Caco-2 (cell line): ENCODE measurements at regions not wholly inside any gene's neighbourhood (a gene's known extent, or its start where the extent isn't known, plus 50 kb on each side); places are given as distances from the start of the nearest gene placed in this dataset.
"Not testable (repeated sequence)": the region's sequence is repeated elsewhere in the genome, so short reads cannot be mapped to it uniquely, and the experiment has no call there.

Experiments
- BruUV-seq: library from RNA; stranded (reverse); fragments of 400-500 nt; replicated peaks from 2 replicates; lab custom pipeline; 2021; lab: Mats Ljungman, UMichigan
- CTCF ChIA-PET: fragments of 300-600 bp; sonication (Branson Sonifier 250); formaldehyde crosslinking; loops from one replicate; lab custom pipeline; 2022; ENCODE audit warnings: antibody characterized with exemption; lab: Charles Lee
- POLR2A ChIA-PET: fragments of 300-600 bp; sonication (Branson Sonifier 250); formaldehyde crosslinking; loops from one replicate; lab custom pipeline; 2022; ENCODE audit warnings: antibody characterized with exemption; lab: Charles Lee
- DNase-seq, 2 experiments: peaks; one replicate each; pipeline versions ENCODE4 v3.0.0 to v3.0.0-alpha.2; 2020 to 2022
- H3K27me3 ChIP-seq: replicated peaks from 2 replicates; pipeline ENCODE4 v1.6.0; 2011; ENCODE audit warnings: low read length; ENCODE audit not compliant: control insufficient read depth, insufficient read depth
- H3K36me3 ChIP-seq: 2 replicates; pipeline ENCODE4 v1.5.1; 2011; ENCODE audit warnings: low read length; ENCODE audit not compliant: control insufficient read depth, insufficient read depth
- H3K4me1 ChIP-seq: fragments of 250-450 bp; sonication (Bioruptor Pico); 2 replicates; pipeline ENCODE4 v1.5.1; 2020; ENCODE audit warnings: mild to moderate bottlenecking
- H3K4me3 ChIP-seq: 2 replicates; pipeline ENCODE4 v1.5.1; 2011; ENCODE audit warnings: low read depth, mild to moderate bottlenecking, control low read depth, low read length
- H3K9me3 ChIP-seq: fragments of 250-450 bp; sonication (Bioruptor Pico); 2 replicates; pipeline ENCODE4 v1.5.1; 2020; ENCODE audit warnings: mild to moderate bottlenecking, moderate library complexity
- H3K27ac Mint-ChIP-seq: one replicate; pipeline ENCODE4 v1.8.0; 2022; ENCODE audit warnings: mixed read lengths; ENCODE audit not compliant: unreplicated experiment
- H3K27me3 Mint-ChIP-seq: one replicate; pipeline ENCODE4 v1.8.0; 2022; ENCODE audit warnings: mixed read lengths; ENCODE audit not compliant: insufficient read depth, unreplicated experiment
- H3K36me3 Mint-ChIP-seq: one replicate; pipeline ENCODE4 v1.8.0; 2022; ENCODE audit warnings: mild to moderate bottlenecking, mixed read lengths; ENCODE audit not compliant: insufficient read depth, unreplicated experiment
- H3K4me1 Mint-ChIP-seq: one replicate; pipeline ENCODE4 v1.8.0; 2022; ENCODE audit warnings: low read depth, mixed read lengths; ENCODE audit not compliant: unreplicated experiment
- H3K4me3 Mint-ChIP-seq: one replicate; pipeline ENCODE4 v1.8.0; 2022; ENCODE audit warnings: mild to moderate bottlenecking, moderate library complexity, mixed read lengths; ENCODE audit not compliant: unreplicated experiment
- H3K9me3 Mint-ChIP-seq: one replicate; pipeline ENCODE4 v1.8.0; 2022; ENCODE audit warnings: mixed read lengths; ENCODE audit not compliant: unreplicated experiment
- intact Hi-C: fragments of 100-400 bp; cut with micrococcal nuclease; formaldehyde crosslinking; loops from one replicate; pipeline ENCODE4 v1.10.0; 2022; ENCODE audit not compliant: unreplicated experiment
- TF ChIP-seq, protein P1 (sequence below), 2 experiments: fragments of 200-600 bp in 1 of 2; IDR thresholded peaks; 1 replicate in 1 of 2; 2 replicates in 1 of 2; pipeline versions ENCODE4 v1.5.1 to v1.8.0; 2011 to 2022; ENCODE audit warnings: antibody characterized with exemption in 1 of 2, control low read depth in 1 of 2, inconsistent platforms in 1 of 2, low read depth in 1 of 2, low read length in 1 of 2, mild to moderate bottlenecking in 1 of 2, moderate library complexity in 1 of 2; ENCODE audit not compliant: insufficient read depth in 1 of 2, severe bottlenecking in 1 of 2, unreplicated experiment in 1 of 2

DNA sequence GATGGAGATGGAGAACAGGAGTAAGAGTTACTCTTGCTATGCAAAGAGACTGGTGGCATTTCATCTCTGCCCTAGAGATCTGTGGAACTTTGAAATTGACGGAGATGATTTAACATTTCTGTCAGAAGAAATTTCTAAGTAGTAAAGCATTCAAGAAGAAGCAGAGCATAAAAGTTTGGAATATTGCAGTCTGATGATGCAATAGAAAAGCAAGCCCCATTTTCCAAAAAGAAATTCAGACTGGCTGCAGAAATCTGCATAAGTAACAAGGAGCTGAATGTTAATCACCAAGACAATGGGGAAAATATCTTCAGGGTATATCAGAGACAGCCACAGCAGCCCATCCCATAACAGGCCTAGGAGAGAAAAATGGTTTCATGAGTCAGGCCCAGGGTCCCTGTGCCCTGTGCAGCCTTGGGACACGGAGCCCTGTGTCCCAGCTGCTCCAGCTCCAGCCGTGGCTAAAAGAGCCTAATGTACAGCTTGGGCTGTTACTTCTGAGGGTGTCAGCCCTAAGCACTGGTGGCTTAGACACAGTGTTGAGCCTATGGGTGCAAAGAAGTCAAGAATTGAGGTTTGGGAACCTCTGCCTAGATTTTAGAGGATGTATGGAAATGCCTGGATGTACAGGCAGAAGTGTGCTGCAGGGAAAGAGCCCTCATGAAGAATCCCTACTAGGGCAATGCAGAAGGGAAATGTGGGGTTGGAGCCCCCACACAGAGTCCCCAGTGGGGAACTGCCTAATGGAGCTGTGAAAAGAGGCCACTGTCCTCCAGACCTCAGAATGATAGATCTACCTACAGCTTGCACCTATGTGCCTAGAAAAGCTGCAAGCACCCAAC lies 616.6 kb downstream of the SLC16A7 start:
- H3K27me3 ChIP-seq = no peaks in the 10 kb centered on the region
- ChIA-PET CTCF (no interaction called here), POLR2A (no interaction called here)
- Mint-ChIP-seq H3K4me1 (no peaks in the 10 kb centered on the region), H3K9me3 (peaks cover 15% of the 10 kb centered on the region), H3K4me3 (no peak overlapping the region), H3K27me3 (no peaks in the 10 kb centered on the region), H3K36me3 (no peaks in the 10 kb centered on the region), H3K27ac (no peak overlapping the region)
- TF ChIP-seq, protein P1, sequence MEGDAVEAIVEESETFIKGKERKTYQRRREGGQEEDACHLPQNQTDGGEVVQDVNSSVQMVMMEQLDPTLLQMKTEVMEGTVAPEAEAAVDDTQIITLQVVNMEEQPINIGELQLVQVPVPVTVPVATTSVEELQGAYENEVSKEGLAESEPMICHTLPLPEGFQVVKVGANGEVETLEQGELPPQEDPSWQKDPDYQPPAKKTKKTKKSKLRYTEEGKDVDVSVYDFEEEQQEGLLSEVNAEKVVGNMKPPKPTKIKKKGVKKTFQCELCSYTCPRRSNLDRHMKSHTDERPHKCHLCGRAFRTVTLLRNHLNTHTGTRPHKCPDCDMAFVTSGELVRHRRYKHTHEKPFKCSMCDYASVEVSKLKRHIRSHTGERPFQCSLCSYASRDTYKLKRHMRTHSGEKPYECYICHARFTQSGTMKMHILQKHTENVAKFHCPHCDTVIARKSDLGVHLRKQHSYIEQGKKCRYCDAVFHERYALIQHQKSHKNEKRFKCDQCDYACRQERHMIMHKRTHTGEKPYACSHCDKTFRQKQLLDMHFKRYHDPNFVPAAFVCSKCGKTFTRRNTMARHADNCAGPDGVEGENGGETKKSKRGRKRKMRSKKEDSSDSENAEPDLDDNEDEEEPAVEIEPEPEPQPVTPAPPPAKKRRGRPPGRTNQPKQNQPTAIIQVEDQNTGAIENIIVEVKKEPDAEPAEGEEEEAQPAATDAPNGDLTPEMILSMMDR (IDR thresholded peaks at IDR 0.05; ENCODE audit: insufficient read depth in 1 of 2, low read depth in 1 of 2, low read length in 1 of 2, severe bottlenecking in 1 of 2, unreplicated experiment in 1 of 2) = no peak
- intact Hi-C loops = no loop called here
- no TSS peak for BruUV-seq
- H3K9me3 ChIP-seq = no peaks in the 10 kb centered on the region
- no peaks in the 10 kb centered on the region for H3K4me1 ChIP-seq
- H3K4me3 ChIP-seq = no peak overlapping the region
- no peak for DNase-seq
- H3K36me3 ChIP-seq = no peaks in the 10 kb centered on the region

DNA sequence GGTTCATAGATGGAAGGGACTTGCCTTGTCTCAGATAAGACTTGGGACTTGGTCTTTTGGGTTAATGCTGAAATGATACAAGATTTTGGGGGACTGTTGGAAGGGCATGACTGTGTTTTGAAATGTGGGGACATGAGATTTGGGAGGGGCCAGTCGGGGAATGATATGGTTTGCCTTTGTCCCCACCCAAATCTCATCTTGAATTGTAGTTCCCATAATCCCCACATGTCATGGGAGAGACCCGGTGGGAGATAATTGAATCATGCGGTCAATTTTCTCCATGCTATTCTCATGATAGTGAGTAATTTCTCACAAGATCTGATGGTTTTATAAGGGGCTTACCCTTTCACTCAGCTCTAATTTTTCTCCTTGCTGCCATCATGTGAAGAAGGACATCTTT lies 617.4 kb downstream of the SLC16A7 start:
- H3K4me1 Mint-ChIP-seq, H3K4me1 ChIP-seq, H3K27ac Mint-ChIP-seq, BruUV-seq, H3K27me3 ChIP-seq, H3K36me3 ChIP-seq, H3K9me3 ChIP-seq, H3K36me3 Mint-ChIP-seq, H3K4me3 ChIP-seq, CTCF ChIA-PET, H3K27me3 Mint-ChIP-seq, H3K4me3 Mint-ChIP-seq, DNase-seq, intact Hi-C loops, POLR2A ChIA-PET: not testable (repeated sequence)
- H3K9me3 Mint-ChIP-seq = peaks cover 15% of the 10 kb centered on the region

DNA sequence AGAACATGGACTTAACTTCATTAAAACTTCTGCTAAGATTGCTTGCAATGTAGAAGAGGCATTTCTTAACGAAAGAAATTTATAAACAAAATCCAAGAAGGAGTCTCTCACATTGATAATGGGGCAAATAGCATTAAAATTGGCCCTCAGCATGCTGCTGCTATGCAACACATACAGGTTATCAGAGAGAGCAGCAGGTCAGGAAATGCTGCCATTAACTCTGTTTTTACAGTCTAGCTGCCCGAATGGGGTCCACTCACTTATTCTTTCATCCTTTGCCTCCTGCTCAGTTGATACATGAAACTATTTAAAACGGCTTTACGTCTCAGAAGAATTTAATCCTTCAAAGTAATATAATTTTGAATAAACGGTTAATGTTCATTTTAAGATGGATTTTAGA lies 620.4 kb downstream of the SLC16A7 start:
- POLR2A ChIA-PET = no interaction called here

More for the DNA sequence above, 620.4 kb downstream of the SLC16A7 start:
- Mint-ChIP-seq H3K9me3 (peaks cover 15% of the 10 kb centered on the region), H3K36me3 (no peaks in the 10 kb centered on the region), H3K4me3 (no peak overlapping the region), H3K4me1 (no peaks in the 10 kb centered on the region), H3K27ac (no peak overlapping the region), H3K27me3 (no peaks in the 10 kb centered on the region)
- TF ChIP-seq, protein P1 (IDR thresholded peaks at IDR 0.05; ENCODE audit: insufficient read depth in 1 of 2, low read depth in 1 of 2, low read length in 1 of 2, severe bottlenecking in 1 of 2, unreplicated experiment in 1 of 2) = no peak
- H3K4me1 ChIP-seq = no peaks in the 10 kb centered on the region
- H3K9me3 ChIP-seq = no peaks in the 10 kb centered on the region
- CTCF ChIA-PET = no interaction called here
- H3K4me3 ChIP-seq = no peak overlapping the region
- no peak for DNase-seq
- intact Hi-C loops = no loop called here
- no peaks in the 10 kb centered on the region for H3K27me3 ChIP-seq
- no peaks in the 10 kb centered on the region for H3K36me3 ChIP-seq
- no TSS peak for BruUV-seq
